HEK293 (cell line): ENCODE measurements at regions not wholly inside any gene's neighbourhood (a gene's known extent, or its start where the extent isn't known, plus 50 kb on each side); places are given as distances from the start of the nearest gene placed in this dataset.

Experiments
- CTCF ChIA-PET: fragments of 350-600 bp; formaldehyde crosslinking; extraction: SDS; loops from one replicate; lab custom pipeline; 2021; ENCODE audit warnings: antibody characterized with exemption; lab: Yijun Ruan, JAX
- POLR2A ChIA-PET: fragments of 300-600 bp; formaldehyde crosslinking; extraction: SDS; loops from one replicate; lab custom pipeline; 2020; ENCODE audit warnings: antibody characterized with exemption, inconsistent platforms; lab: Yijun Ruan, JAX
- H3K27ac ChIP-seq: fragments of 200-500 bp; sonication (Bioruptor generic); 2 replicates; pipeline ENCODE4 v1.5.1; 2014; ENCODE audit warnings: low read depth, low read length, control low read depth, inconsistent platforms; ENCODE audit errors: extremely low read depth
- H3K36me3 ChIP-seq, 2 experiments: fragments of 200-500 bp in 1 of 2; sonication (Bioruptor generic) in 1 of 2; 1 replicate in 1 of 2; 2 replicates in 1 of 2; pipeline ENCODE4 v1.5.1; 2014 to 2017; ENCODE audit warnings: inconsistent platforms in 2 of 2, low read length in 2 of 2; ENCODE audit not compliant: control insufficient read depth in 2 of 2, insufficient read depth in 1 of 2
- H3K4me1 ChIP-seq: fragments of 200-500 bp; sonication (Bioruptor generic); 2 replicates; pipeline ENCODE4 v1.5.1; 2014; ENCODE audit warnings: mild to moderate bottlenecking, low read length, inconsistent platforms; ENCODE audit not compliant: control insufficient read depth, insufficient read depth
- H3K4me3 ChIP-seq: 2 replicates; pipeline ENCODE4 v1.5.1; 2011; ENCODE audit warnings: low read depth, mild to moderate bottlenecking, control low read depth, low read length, moderate library complexity
- H3K9me3 ChIP-seq: fragments of 200-500 bp; sonication (Bioruptor generic); 2 replicates; pipeline ENCODE4 v1.5.1; 2014; ENCODE audit warnings: low read depth, low read length, inconsistent platforms; ENCODE audit not compliant: control insufficient read depth, insufficient read depth
- HOXD13 ChIP-seq: sonication (generic); formaldehyde crosslinking; IDR thresholded peaks from 2 replicates; pipeline ENCODE4 v1.8.0; 2022; ENCODE audit warnings: missing genetic modification reagents, borderline replicate concordance
- KLF7 ChIP-seq: fragments of 450-650 bp; formaldehyde crosslinking; IDR thresholded peaks from 2 replicates; pipeline ENCODE4 v1.5.1; 2016; ENCODE audit warnings: missing biosample characterization, missing genetic modification characterization, borderline replicate concordance
- ZNF133 ChIP-seq: fragments of 450-650 bp; formaldehyde crosslinking; IDR thresholded peaks from 2 replicates; pipeline ENCODE4 v1.5.1; 2016; ENCODE audit warnings: missing biosample characterization, missing genetic modification characterization
- ZNF146 ChIP-seq: fragments of 450-650 bp; formaldehyde crosslinking; IDR thresholded peaks from 2 replicates; pipeline ENCODE4 v1.5.1; 2016; ENCODE audit warnings: missing biosample characterization, missing genetic modification characterization
- ZNF169 ChIP-seq: fragments of 450-650 bp; formaldehyde crosslinking; IDR thresholded peaks from 2 replicates; pipeline ENCODE4 v1.5.1; 2016; ENCODE audit warnings: missing biosample characterization, missing genetic modification characterization
- ZNF175 ChIP-seq: fragments of 450-650 bp; formaldehyde crosslinking; IDR thresholded peaks from 2 replicates; pipeline ENCODE4 v1.5.1; 2016; ENCODE audit warnings: missing biosample characterization, missing genetic modification characterization
- ZNF202 ChIP-seq: fragments of 450-650 bp; formaldehyde crosslinking; IDR thresholded peaks from 2 replicates; pipeline ENCODE4 v1.5.1; 2016; ENCODE audit warnings: missing biosample characterization, missing genetic modification characterization, borderline replicate concordance
- ZNF221 ChIP-seq: fragments of 450-650 bp; formaldehyde crosslinking; IDR thresholded peaks from 2 replicates; pipeline ENCODE4 v1.5.1; 2017; ENCODE audit warnings: missing biosample characterization, missing genetic modification characterization, borderline replicate concordance
- ZNF391 ChIP-seq: fragments of 450-650 bp; formaldehyde crosslinking; IDR thresholded peaks from 2 replicates; pipeline ENCODE4 v1.5.1; 2016; ENCODE audit warnings: low read depth, missing biosample characterization, missing genetic modification characterization, borderline replicate concordance
- ZNF626 ChIP-seq: fragments of 450-650 bp; sonication (Bioruptor Pico); formaldehyde crosslinking; IDR thresholded peaks from 2 replicates; pipeline ENCODE4 v1.5.1; 2018; ENCODE audit warnings: missing biosample characterization, missing genetic modification characterization, inconsistent platforms
- ZNF677 ChIP-seq: fragments of 450-650 bp; IDR thresholded peaks from 2 replicates; pipeline ENCODE4 v1.5.0; 2018; ENCODE audit warnings: missing biosample characterization, mild to moderate bottlenecking, missing genetic modification characterization, moderate library complexity
- ZNF76 ChIP-seq: fragments of 450-650 bp; formaldehyde crosslinking; IDR thresholded peaks from 2 replicates; pipeline ENCODE4; 2016; ENCODE audit warnings: low read depth, missing biosample characterization, missing genetic modification characterization, borderline replicate concordance
- ZNF792 ChIP-seq: fragments of 450-650 bp; formaldehyde crosslinking; IDR thresholded peaks from 2 replicates; pipeline ENCODE4 v1.5.1; 2016; ENCODE audit warnings: missing biosample characterization, missing genetic modification characterization
- TF ChIP-seq, protein P1 (sequence below): fragments of 450-650 bp; formaldehyde crosslinking; IDR thresholded peaks from 2 replicates; pipeline ENCODE4 v1.5.1; 2016; ENCODE audit warnings: missing biosample characterization, missing genetic modification characterization
- TF ChIP-seq, protein P2 (sequence below): fragments of 450-650 bp; formaldehyde crosslinking; IDR thresholded peaks from 2 replicates; pipeline ENCODE4 v1.5.0; 2017; ENCODE audit warnings: missing biosample characterization, missing genetic modification characterization, borderline replicate concordance
- TF ChIP-seq, protein P3 (sequence below): fragments of 450-650 bp; formaldehyde crosslinking; IDR thresholded peaks from 2 replicates; pipeline ENCODE4 v1.5.1; 2016; ENCODE audit warnings: missing biosample characterization, missing genetic modification characterization
- TF ChIP-seq, protein P4 (sequence below): fragments of 450-650 bp; formaldehyde crosslinking; IDR thresholded peaks from 2 replicates; pipeline ENCODE4 v1.5.1; 2016; ENCODE audit warnings: missing biosample characterization, missing genetic modification characterization
- TF ChIP-seq, protein P5 (sequence below): IDR thresholded peaks from 2 replicates; pipeline ENCODE4 v1.6.1; 2011; ENCODE audit warnings: mild to moderate bottlenecking, low read depth, low read length, borderline replicate concordance
- TF ChIP-seq, protein P6 (sequence below): sonication (generic); formaldehyde crosslinking; IDR thresholded peaks from 2 replicates; pipeline ENCODE4 v1.8.1; 2022; ENCODE audit warnings: mild to moderate bottlenecking, moderate library complexity, missing genetic modification reagents

DNA sequence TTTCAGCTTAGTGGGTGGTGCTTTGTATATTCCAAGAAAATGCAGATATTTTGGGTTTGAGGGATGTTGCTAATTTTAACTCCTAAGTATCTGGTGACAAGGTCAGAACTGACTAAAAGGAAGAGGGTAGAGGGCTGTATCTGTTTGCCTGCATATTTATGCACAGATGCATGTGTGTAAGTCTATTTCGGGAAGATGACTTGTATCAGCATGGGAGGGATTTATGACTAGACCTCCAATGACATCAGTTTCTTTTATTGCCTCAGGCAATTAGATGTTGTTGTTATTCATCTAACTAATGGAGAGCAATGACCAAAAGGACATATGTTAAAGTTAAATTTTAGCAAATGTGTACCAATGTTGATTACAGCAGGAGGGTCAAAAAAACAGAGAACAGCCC lies 734.3 kb downstream of the QKI start:
- no peak overlapping the region for H3K27ac ChIP-seq
- no peaks in the 10 kb centered on the region for H3K9me3 ChIP-seq
- no peaks in the 10 kb centered on the region for H3K4me1 ChIP-seq
- CTCF ChIA-PET, result no interaction called here
- POLR2A ChIA-PET, result no interaction called here
- TF ChIP-seq ZNF146 (no peak), ZNF133 (no peak), ZNF626 (tag by site-specific recombination) (no peak)
- TF ChIP-seq, protein P1, sequence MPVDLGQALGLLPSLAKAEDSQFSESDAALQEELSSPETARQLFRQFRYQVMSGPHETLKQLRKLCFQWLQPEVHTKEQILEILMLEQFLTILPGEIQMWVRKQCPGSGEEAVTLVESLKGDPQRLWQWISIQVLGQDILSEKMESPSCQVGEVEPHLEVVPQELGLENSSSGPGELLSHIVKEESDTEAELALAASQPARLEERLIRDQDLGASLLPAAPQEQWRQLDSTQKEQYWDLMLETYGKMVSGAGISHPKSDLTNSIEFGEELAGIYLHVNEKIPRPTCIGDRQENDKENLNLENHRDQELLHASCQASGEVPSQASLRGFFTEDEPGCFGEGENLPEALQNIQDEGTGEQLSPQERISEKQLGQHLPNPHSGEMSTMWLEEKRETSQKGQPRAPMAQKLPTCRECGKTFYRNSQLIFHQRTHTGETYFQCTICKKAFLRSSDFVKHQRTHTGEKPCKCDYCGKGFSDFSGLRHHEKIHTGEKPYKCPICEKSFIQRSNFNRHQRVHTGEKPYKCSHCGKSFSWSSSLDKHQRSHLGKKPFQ, result no peak
- TF ChIP-seq, protein P2, sequence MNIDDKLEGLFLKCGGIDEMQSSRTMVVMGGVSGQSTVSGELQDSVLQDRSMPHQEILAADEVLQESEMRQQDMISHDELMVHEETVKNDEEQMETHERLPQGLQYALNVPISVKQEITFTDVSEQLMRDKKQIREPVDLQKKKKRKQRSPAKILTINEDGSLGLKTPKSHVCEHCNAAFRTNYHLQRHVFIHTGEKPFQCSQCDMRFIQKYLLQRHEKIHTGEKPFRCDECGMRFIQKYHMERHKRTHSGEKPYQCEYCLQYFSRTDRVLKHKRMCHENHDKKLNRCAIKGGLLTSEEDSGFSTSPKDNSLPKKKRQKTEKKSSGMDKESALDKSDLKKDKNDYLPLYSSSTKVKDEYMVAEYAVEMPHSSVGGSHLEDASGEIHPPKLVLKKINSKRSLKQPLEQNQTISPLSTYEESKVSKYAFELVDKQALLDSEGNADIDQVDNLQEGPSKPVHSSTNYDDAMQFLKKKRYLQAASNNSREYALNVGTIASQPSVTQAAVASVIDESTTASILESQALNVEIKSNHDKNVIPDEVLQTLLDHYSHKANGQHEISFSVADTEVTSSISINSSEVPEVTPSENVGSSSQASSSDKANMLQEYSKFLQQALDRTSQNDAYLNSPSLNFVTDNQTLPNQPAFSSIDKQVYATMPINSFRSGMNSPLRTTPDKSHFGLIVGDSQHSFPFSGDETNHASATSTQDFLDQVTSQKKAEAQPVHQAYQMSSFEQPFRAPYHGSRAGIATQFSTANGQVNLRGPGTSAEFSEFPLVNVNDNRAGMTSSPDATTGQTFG (tag by site-specific recombination), result no peak
- no peaks in the 10 kb centered on the region for H3K36me3 ChIP-seq
- H3K4me3 ChIP-seq, result no peak overlapping the region

DNA sequence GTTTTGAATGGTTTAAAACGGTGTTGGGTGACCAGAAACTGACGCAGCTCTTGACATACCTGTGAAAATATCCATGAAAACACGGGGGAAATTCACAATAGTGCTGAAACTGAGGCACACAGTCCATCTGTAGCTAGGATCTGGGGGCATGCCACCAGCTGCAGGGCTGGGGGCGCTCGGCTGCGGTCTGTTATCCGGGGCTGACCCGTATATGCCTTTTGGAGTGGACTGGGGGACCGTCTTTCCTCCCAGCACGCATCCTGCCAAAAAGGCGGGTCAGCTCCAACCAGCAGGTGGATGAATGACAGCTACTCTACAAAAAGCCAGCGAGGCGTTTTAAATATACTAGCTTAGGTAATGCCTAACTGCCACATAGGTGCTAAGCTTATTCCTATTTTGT lies 729.8 kb downstream of the QKI start:
- CTCF ChIA-PET, result no interaction called here
- H3K4me1 ChIP-seq, result no peaks in the 10 kb centered on the region

DNA sequence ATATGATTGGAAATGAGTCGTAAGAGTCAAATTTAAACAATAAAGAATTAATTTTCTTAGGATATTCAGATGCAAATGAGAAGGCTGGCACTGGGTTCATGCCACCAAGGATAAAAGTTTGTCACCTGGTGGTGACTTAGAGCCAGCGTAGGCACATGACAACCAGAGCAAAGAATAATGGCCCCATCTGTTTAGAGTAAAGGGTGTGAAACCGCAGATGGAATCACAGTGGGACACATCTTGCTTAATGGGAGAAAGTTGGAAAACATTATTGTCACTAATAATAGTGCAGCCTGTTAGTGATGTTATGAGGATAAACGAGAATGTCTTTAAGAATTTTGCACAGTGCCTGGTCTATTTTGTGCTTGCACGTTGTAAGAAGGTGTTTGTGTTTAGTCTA lies 727.8 kb downstream of the QKI start:
- CTCF ChIA-PET, result no interaction called here
- Histone ChIP-seq H3K9me3 (no peaks in the 10 kb centered on the region), H3K36me3 (no peaks in the 10 kb centered on the region), H3K4me3 (no peak overlapping the region)
- TF ChIP-seq KLF7 (tag by site-specific recombination) (no peak), ZNF391 (tag by site-specific recombination) (no peak), HOXD13 (no peak), ZNF175 (tag by site-specific recombination) (no peak)
- TF ChIP-seq, protein P3, sequence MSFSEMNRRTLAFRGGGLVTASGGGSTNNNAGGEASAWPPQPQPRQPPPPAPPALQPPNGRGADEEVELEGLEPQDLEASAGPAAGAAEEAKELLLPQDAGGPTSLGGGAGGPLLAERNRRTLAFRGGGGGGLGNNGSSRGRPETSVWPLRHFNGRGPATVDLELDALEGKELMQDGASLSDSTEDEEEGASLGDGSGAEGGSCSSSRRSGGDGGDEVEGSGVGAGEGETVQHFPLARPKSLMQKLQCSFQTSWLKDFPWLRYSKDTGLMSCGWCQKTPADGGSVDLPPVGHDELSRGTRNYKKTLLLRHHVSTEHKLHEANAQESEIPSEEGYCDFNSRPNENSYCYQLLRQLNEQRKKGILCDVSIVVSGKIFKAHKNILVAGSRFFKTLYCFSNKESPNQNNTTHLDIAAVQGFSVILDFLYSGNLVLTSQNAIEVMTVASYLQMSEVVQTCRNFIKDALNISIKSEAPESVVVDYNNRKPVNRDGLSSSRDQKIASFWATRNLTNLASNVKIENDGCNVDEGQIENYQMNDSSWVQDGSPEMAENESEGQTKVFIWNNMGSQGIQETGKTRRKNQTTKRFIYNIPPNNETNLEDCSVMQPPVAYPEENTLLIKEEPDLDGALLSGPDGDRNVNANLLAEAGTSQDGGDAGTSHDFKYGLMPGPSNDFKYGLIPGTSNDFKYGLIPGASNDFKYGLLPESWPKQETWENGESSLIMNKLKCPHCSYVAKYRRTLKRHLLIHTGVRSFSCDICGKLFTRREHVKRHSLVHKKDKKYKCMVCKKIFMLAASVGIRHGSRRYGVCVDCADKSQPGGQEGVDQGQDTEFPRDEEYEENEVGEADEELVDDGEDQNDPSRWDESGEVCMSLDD (tag by site-specific recombination), result no peak
- TF ChIP-seq, all 188 proteins: peak for 0
- POLR2A ChIA-PET, result no interaction called here
- Histone ChIP-seq H3K27ac (no peak overlapping the region), H3K4me1 (no peaks in the 10 kb centered on the region)

More for the DNA sequence above, 729.8 kb downstream of the QKI start:
- POLR2A ChIA-PET, result no interaction called here
- Histone ChIP-seq H3K36me3 (no peaks in the 10 kb centered on the region), H3K9me3 (no peaks in the 10 kb centered on the region), H3K27ac (no peak overlapping the region)
- TF ChIP-seq, protein P4, sequence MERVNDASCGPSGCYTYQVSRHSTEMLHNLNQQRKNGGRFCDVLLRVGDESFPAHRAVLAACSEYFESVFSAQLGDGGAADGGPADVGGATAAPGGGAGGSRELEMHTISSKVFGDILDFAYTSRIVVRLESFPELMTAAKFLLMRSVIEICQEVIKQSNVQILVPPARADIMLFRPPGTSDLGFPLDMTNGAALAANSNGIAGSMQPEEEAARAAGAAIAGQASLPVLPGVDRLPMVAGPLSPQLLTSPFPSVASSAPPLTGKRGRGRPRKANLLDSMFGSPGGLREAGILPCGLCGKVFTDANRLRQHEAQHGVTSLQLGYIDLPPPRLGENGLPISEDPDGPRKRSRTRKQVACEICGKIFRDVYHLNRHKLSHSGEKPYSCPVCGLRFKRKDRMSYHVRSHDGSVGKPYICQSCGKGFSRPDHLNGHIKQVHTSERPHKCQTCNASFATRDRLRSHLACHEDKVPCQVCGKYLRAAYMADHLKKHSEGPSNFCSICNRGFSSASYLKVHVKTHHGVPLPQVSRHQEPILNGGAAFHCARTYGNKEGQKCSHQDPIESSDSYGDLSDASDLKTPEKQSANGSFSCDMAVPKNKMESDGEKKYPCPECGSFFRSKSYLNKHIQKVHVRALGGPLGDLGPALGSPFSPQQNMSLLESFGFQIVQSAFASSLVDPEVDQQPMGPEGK (tag by site-specific recombination), result no peak
- no peak for TF ChIP-seq ZNF792 (tag by site-specific recombination)
- no peak for TF ChIP-seq ZNF677 (tag by site-specific recombination)
- TF ChIP-seq ZNF221 (tag by site-specific recombination), result no peak
- no peak for TF ChIP-seq ZNF76 (tag by site-specific recombination)
- TF ChIP-seq, protein P5, sequence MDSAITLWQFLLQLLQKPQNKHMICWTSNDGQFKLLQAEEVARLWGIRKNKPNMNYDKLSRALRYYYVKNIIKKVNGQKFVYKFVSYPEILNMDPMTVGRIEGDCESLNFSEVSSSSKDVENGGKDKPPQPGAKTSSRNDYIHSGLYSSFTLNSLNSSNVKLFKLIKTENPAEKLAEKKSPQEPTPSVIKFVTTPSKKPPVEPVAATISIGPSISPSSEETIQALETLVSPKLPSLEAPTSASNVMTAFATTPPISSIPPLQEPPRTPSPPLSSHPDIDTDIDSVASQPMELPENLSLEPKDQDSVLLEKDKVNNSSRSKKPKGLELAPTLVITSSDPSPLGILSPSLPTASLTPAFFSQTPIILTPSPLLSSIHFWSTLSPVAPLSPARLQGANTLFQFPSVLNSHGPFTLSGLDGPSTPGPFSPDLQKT, result no peak
- no peak for TF ChIP-seq ZNF202
- no peak for TF ChIP-seq ZNF169
- TF ChIP-seq, protein P6, sequence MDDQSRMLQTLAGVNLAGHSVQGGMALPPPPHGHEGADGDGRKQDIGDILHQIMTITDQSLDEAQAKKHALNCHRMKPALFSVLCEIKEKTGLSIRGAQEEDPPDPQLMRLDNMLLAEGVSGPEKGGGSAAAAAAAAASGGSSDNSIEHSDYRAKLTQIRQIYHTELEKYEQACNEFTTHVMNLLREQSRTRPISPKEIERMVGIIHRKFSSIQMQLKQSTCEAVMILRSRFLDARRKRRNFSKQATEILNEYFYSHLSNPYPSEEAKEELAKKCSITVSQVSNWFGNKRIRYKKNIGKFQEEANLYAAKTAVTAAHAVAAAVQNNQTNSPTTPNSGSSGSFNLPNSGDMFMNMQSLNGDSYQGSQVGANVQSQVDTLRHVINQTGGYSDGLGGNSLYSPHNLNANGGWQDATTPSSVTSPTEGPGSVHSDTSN (CRISPR knock-in tag), result no peak
- TF ChIP-seq, all 188 proteins: peak for 0
- no peak overlapping the region for H3K4me3 ChIP-seq
